GM21786 (cell line): ENCODE measurements at regions not wholly inside any gene's neighbourhood (a gene's known extent, or its start where the extent isn't known, plus 50 kb on each side); places are given as distances from the start of the nearest gene placed in this dataset.
"Not testable (repeated sequence)": the region's sequence is repeated elsewhere in the genome, so short reads cannot be mapped to it uniquely, and the experiment has no call there.

Source experiments
- ATAC-seq: cut with Tn5 transposase; IDR thresholded peaks from one replicate; pipeline ENCODE4 v1.9.1; 2021; ENCODE audit not compliant: unreplicated experiment

- ATAC-seq = no peak
Observed at GRCh38 chr14:105926373-105927095, 400.2 kb downstream of the TMEM121 start.

GRCh38 chr14:105927096-105928060 is 401.0 kb downstream of the TMEM121 start:
- no peak for ATAC-seq

GRCh38 chr14:105928171-105929111 is 402.1 kb downstream of the TMEM121 start:
- not testable (repeated sequence) for ATAC-seq

- ATAC-seq = no peak
Observed at GRCh38 chr14:105929327-105930081, 403.1 kb downstream of the TMEM121 start.

GRCh38 chr14:105930572-105930971 is 404.2 kb downstream of the TMEM121 start:
- no peak for ATAC-seq

- no peak for ATAC-seq
Observed at GRCh38 chr14:105931808-105932483, 405.6 kb downstream of the TMEM121 start.

GRCh38 chr14:105933238-105933637 is 406.9 kb downstream of the TMEM121 start:
- no peak for ATAC-seq

- no peak for ATAC-seq
Observed at GRCh38 chr14:105935384-105935783, 409.0 kb downstream of the TMEM121 start.

GRCh38 chr14:105937253-105938054 is 411.1 kb downstream of the TMEM121 start:
- no peak for ATAC-seq

GRCh38 chr14:105938055-105938863 is 411.9 kb downstream of the TMEM121 start:
- ATAC-seq = no peak

GRCh38 chr14:105938959-105939358 is 412.6 kb downstream of the TMEM121 start:
- no peak for ATAC-seq

- no peak for ATAC-seq
Observed at GRCh38 chr14:105939810-105940508, 413.6 kb downstream of the TMEM121 start.

GRCh38 chr14:105940534-105941225 is 414.3 kb downstream of the TMEM121 start:
- no peak for ATAC-seq

GRCh38 chr14:105941226-105942166 is 415.1 kb downstream of the TMEM121 start:
- ATAC-seq = no peak

- ATAC-seq = not testable (repeated sequence)
Observed at GRCh38 chr14:105942725-105943124, 416.3 kb downstream of the TMEM121 start.
